ENCODE measurements at regions not wholly inside any gene's neighbourhood (a gene's known extent, or its start where the extent isn't known, plus 50 kb on each side); places are given as distances from the start of the nearest gene placed in this dataset.

DNA sequence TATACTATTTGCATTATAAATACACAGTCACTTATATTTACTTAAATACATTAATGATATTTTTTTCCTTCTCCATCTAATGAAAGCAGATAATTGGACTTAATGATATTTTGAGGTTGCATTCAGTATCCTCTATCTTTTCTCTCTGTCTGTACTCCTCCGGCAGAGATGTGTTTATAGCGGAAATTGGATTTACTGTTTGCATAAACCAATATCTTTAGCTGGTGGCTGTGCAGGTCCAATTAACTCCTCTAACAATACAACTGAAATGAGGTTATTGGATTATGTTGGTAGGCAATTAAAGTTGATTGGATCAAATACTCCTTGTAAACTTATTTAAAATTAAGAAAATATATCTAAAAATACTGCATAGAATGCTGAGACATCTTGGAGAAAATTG is 1044.2 kb upstream of the SORCS1 start:
- ATAC-seq: no peak
- Histone ChIP-seq H3K9me3 (no peaks in the 10 kb centered on the region), H3K4me2 (no peak overlapping the region), H3K27ac (no peak overlapping the region), H3K4me1 (no peaks in the 10 kb centered on the region), H3K4me3 (no peak overlapping the region)
- CTCF ChIA-PET: no interaction called here
- POLR2A ChIA-PET: no interaction called here
- no peak for DNase-seq (ENCODE audit: low read depth in 1 of 2, low spot score in 1 of 2)
- FAIRE-seq: no peak
- TF ChIP-seq RAD21 (conservative IDR thresholded peaks at IDR 0.05 in 1 of 2, IDR thresholded peaks at IDR 0.05 in 1 of 2) (no peak), RARB (CRISPR knock-in tag; IDR thresholded peaks at IDR 0.05) (no peak), ATOH8 (CRISPR knock-in tag; IDR thresholded peaks at IDR 0.05; ENCODE audit: low read depth) (no peak), FOSB (CRISPR knock-in tag; IDR thresholded peaks at IDR 0.05) (no peak), ZFP36 (IDR thresholded peaks at IDR 0.05; ENCODE audit: borderline replicate concordance, partially characterized antibody) (no peak), MAZ (IDR thresholded peaks at IDR 0.05; ENCODE audit: borderline replicate concordance, low read depth, low read length) (no peak), CBX2 (IDR thresholded peaks at IDR 0.05; ENCODE audit: borderline replicate concordance, low read depth) (no peak), POLR2AphosphoS2 (conservative IDR thresholded peaks at IDR 0.05; ENCODE audit: low read length) (no peak), KDM5A (IDR thresholded peaks at IDR 0.05) (no peak), SREBF2 (IDR thresholded peaks at IDR 0.05) (no peak), ESRRA (IDR thresholded peaks at IDR 0.05; ENCODE audit: borderline replicate concordance, low read length) (no peak), RFX5 (IDR thresholded peaks at IDR 0.05) (no peak), CEBPB (IDR thresholded peaks at IDR 0.05) (no peak), REST (IDR thresholded peaks at IDR 0.05) (no peak)
- TF ChIP-seq, protein P1, sequence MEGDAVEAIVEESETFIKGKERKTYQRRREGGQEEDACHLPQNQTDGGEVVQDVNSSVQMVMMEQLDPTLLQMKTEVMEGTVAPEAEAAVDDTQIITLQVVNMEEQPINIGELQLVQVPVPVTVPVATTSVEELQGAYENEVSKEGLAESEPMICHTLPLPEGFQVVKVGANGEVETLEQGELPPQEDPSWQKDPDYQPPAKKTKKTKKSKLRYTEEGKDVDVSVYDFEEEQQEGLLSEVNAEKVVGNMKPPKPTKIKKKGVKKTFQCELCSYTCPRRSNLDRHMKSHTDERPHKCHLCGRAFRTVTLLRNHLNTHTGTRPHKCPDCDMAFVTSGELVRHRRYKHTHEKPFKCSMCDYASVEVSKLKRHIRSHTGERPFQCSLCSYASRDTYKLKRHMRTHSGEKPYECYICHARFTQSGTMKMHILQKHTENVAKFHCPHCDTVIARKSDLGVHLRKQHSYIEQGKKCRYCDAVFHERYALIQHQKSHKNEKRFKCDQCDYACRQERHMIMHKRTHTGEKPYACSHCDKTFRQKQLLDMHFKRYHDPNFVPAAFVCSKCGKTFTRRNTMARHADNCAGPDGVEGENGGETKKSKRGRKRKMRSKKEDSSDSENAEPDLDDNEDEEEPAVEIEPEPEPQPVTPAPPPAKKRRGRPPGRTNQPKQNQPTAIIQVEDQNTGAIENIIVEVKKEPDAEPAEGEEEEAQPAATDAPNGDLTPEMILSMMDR (IDR thresholded peaks at IDR 0.05): no peak
- TF ChIP-seq, protein P2, sequence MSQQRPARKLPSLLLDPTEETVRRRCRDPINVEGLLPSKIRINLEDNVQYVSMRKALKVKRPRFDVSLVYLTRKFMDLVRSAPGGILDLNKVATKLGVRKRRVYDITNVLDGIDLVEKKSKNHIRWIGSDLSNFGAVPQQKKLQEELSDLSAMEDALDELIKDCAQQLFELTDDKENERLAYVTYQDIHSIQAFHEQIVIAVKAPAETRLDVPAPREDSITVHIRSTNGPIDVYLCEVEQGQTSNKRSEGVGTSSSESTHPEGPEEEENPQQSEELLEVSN (IDR thresholded peaks at IDR 0.05; ENCODE audit: borderline replicate concordance, low read depth): no peak
- TF ChIP-seq, protein P3, sequence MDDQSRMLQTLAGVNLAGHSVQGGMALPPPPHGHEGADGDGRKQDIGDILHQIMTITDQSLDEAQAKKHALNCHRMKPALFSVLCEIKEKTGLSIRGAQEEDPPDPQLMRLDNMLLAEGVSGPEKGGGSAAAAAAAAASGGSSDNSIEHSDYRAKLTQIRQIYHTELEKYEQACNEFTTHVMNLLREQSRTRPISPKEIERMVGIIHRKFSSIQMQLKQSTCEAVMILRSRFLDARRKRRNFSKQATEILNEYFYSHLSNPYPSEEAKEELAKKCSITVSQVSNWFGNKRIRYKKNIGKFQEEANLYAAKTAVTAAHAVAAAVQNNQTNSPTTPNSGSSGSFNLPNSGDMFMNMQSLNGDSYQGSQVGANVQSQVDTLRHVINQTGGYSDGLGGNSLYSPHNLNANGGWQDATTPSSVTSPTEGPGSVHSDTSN (IDR thresholded peaks at IDR 0.05): no peak
- WGBS (ENCODE audit: missing lambda C conversion rate): 47% methylated on average over 2 of the region's 2 CpGs

DNA sequence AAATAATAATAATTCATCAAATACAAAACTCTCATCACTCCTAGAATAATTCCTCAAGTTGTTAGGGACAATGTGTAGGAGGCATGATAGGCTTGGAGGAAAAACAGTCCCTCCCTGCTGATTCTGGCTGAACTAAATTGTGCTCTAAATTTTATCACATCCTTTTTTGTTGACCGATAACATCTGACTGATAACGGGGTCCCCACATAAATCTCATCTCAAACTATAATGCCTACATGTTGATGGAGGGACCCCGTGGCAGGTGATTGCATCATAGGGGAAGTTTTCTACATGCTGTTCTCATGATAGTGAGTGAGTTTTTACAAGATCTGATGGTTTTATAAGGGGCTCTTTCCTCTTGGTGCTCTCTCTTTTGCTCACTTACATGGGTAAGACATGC is 1043.5 kb upstream of the SORCS1 start:
- Histone ChIP-seq H3K4me3 (no peak overlapping the region), H3K4me2 (no peak overlapping the region), H3K4me1 (no peaks in the 10 kb centered on the region), H3K27ac (no peak overlapping the region), H3K9me3 (no peaks in the 10 kb centered on the region)
- no peak for ATAC-seq
- no peak for TF ChIP-seq NR3C1 (IDR thresholded peaks at IDR 0.05)
- TF ChIP-seq MAZ (IDR thresholded peaks at IDR 0.05; ENCODE audit: borderline replicate concordance, low read depth, low read length): no peak
- CTCF ChIA-PET: no interaction called here
- POLR2A ChIA-PET: no interaction called here
- 10% methylated on average over 3 of the region's 3 CpGs for WGBS (ENCODE audit: missing lambda C conversion rate)
- FAIRE-seq: no peak
- no peak for DNase-seq (ENCODE audit: low read depth in 1 of 2, low spot score in 1 of 2)
